ENCODE measurements at regions not wholly inside any gene's neighbourhood (a gene's known extent, or its start where the extent isn't known, plus 50 kb on each side); places are given as distances from the start of the nearest gene placed in this dataset.

DNA sequence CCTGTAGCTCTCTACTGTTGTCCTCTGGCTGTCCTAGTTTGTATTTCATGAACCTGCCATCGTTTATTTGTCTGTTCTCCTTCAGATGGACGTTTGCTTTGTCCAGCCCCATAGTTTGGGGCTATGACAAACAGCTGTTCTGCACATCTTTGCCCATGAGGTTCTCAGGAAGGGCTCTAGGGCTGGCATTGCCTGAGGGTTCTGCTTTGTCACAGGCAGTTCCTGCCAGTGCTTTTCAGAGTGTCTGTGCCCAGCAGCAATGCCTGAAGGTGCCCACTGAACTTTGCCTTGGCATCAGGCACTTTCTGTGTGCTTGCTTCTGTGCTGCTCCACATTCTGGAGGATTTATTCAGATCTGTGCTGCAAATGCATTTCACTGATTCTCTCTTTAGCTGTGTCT is 361.3 kb downstream of the TMEM121 start:
- POLR2A ChIA-PET = interaction anchor here (6.2 kb wide), 1 partner anchor 27 kb away, joined by 93 read pairs; no protein-coding TSS in a partner anchor

DNA sequence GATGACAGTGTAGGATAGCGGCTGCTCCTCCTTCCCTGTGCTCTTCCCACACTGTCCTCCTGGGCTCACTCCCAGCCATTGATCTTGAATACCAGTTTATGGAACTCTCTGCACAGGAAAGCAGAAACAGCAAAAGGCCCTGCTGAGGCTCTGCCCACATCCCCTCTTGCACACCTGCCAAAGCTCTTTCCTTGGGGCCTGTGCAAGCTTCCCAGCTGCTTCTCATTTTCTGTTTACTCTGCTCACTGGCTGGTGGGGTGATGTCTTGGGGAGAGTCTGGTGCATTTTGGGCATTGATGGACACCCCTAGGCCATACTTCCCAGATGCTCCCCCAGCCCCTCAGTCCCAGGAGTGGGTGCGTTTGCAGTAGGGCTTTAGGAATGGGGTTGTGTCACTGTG is 361.8 kb downstream of the TMEM121 start:
- H3K27me3 Mint-ChIP-seq = no peaks in the 10 kb centered on the region
- DNase-seq (no peak), ATAC-seq (ENCODE audit: low read depth) (no peak)
- H3K9me3 Mint-ChIP-seq = no peaks in the 10 kb centered on the region
- no peaks in the 10 kb centered on the region for H3K36me3 Mint-ChIP-seq (ENCODE audit: low read depth)
- intact Hi-C loops (cut with micrococcal nuclease) = no loop called here
- ChIA-PET CTCF (no interaction called here), POLR2A (interaction anchor here (6.2 kb wide), 1 partner anchor 28 kb away, joined by 93 read pairs; no protein-coding TSS in a partner anchor)
- H3K27ac Mint-ChIP-seq = peak overlapping the region; percentile 66
- H3K4me3 Mint-ChIP-seq = peak overlapping the region; percentile 28
- no peak for TF ChIP-seq CTCF (IDR thresholded peaks at IDR 0.05)
- peaks cover 2% of the 10 kb centered on the region for H3K4me1 Mint-ChIP-seq

More for the DNA sequence above, 361.3 kb downstream of the TMEM121 start:
- Mint-ChIP-seq H3K4me1 (peaks cover 2% of the 10 kb centered on the region), H3K4me3 (peak overlapping the region; percentile 66), H3K27me3 (no peaks in the 10 kb centered on the region), H3K9me3 (no peaks in the 10 kb centered on the region), H3K36me3 (ENCODE audit: low read depth) (no peaks in the 10 kb centered on the region), H3K27ac (peak overlapping the region; percentile 61)
- TF ChIP-seq CTCF (IDR thresholded peaks at IDR 0.05) = no peak
- intact Hi-C loops (cut with micrococcal nuclease) = loop anchor here (2.0 kb wide), 1 partner anchor 25 kb away; no protein-coding TSS in a partner anchor
- CTCF ChIA-PET = no interaction called here
- DNase-seq (no peak), ATAC-seq (ENCODE audit: low read depth) (no peak)

- Mint-ChIP-seq H3K27ac (peak overlapping the region; percentile 66), H3K36me3 (ENCODE audit: low read depth) (no peaks in the 10 kb centered on the region), H3K4me3 (peak overlapping the region; percentile 67), H3K27me3 (no peaks in the 10 kb centered on the region), H3K9me3 (no peaks in the 10 kb centered on the region), H3K4me1 (peaks cover 2% of the 10 kb centered on the region)
- no peak for TF ChIP-seq CTCF (IDR thresholded peaks at IDR 0.05)
- ChIA-PET CTCF (no interaction called here), POLR2A (interaction anchor here (6.2 kb wide), 1 partner anchor 29 kb away, joined by 93 read pairs; no protein-coding TSS in a partner anchor)
- no peak for ATAC-seq (ENCODE audit: low read depth)
- intact Hi-C loops (cut with micrococcal nuclease) = no loop called here
- DNase-seq = no peak
Measured at GRCh38 chr14:105888784-105889665, 362.6 kb downstream of the TMEM121 start.

GRCh38 chr14:105889666-105890473 is 363.5 kb downstream of the TMEM121 start:
- no peak for TF ChIP-seq CTCF (IDR thresholded peaks at IDR 0.05)
- Mint-ChIP-seq H3K27me3 (no peaks in the 10 kb centered on the region), H3K36me3 (ENCODE audit: low read depth) (no peaks in the 10 kb centered on the region), H3K4me1 (peaks cover 2% of the 10 kb centered on the region), H3K9me3 (no peaks in the 10 kb centered on the region), H3K27ac (peak overlapping the region; percentile 66), H3K4me3 (peak overlapping the region; percentile 67)
- CTCF ChIA-PET = no interaction called here
- ATAC-seq (ENCODE audit: low read depth) = no peak
- intact Hi-C loops (cut with micrococcal nuclease) = no loop called here
- POLR2A ChIA-PET = interaction anchor here (0.6 to 6.2 kb wide), 2 partner anchors 29 to 307 kb away, joined by 3 to 93 read pairs; no protein-coding TSS in a partner anchor
- no peak for DNase-seq
